ENCODE measurements at regions not wholly inside any gene's neighbourhood (a gene's known extent, or its start where the extent isn't known, plus 50 kb on each side); places are given as distances from the start of the nearest gene placed in this dataset.

- no peak for DNase-seq
These were observed 362.6 kb upstream of the SMIM21 start for GRCh38 chr18:75790111-75790510.

GRCh38 chr18:75785834-75786233 is 358.3 kb upstream of the SMIM21 start:
- DNase-seq, result no peak

GRCh38 chr18:75785206-75785605 is 357.7 kb upstream of the SMIM21 start:
- DNase-seq, result no peak

- no peak for DNase-seq
These were observed 356.9 kb upstream of the SMIM21 start for GRCh38 chr18:75784390-75784789.

- no peak for DNase-seq
These were observed 356.2 kb upstream of the SMIM21 start for GRCh38 chr18:75783566-75784281.

GRCh38 chr18:75782826-75783225 is 355.3 kb upstream of the SMIM21 start:
- no peak for DNase-seq

GRCh38 chr18:75782204-75782603 is 354.7 kb upstream of the SMIM21 start:
- no peak for DNase-seq

- no peak for DNase-seq
These were observed 352.4 kb upstream of the SMIM21 start for GRCh38 chr18:75779910-75780309.

- no peak for DNase-seq
These were observed 351.9 kb upstream of the SMIM21 start for GRCh38 chr18:75779450-75779849.

GRCh38 chr18:75777630-75778029 is 350.1 kb upstream of the SMIM21 start:
- DNase-seq, result no peak

- no peak for DNase-seq
These were observed 347.6 kb upstream of the SMIM21 start for GRCh38 chr18:75775121-75775520.

GRCh38 chr18:75773618-75774017 is 346.1 kb upstream of the SMIM21 start:
- no peak for DNase-seq

- no peak for DNase-seq
These were observed 335.3 kb upstream of the SMIM21 start for GRCh38 chr18:75762758-75763157.

- DNase-seq, result no peak
These were observed 332.7 kb upstream of the SMIM21 start for GRCh38 chr18:75760208-75760607.

GRCh38 chr18:75757951-75758350 is 330.4 kb upstream of the SMIM21 start:
- no peak for DNase-seq

GRCh38 chr18:75754433-75754832 is 326.9 kb upstream of the SMIM21 start:
- no peak for DNase-seq

GRCh38 chr18:75753753-75754152 is 326.2 kb upstream of the SMIM21 start:
- DNase-seq, result no peak

GRCh38 chr18:75752740-75753263 is 325.3 kb upstream of the SMIM21 start:
- no peak for DNase-seq

- DNase-seq, result no peak
These were observed 317.6 kb upstream of the SMIM21 start for GRCh38 chr18:75745147-75745546.

GRCh38 chr18:75742516-75742915 is 315.0 kb upstream of the SMIM21 start:
- DNase-seq, result no peak

- no peak for DNase-seq
These were observed 312.2 kb upstream of the SMIM21 start for GRCh38 chr18:75739682-75740081.

- DNase-seq, result no peak
These were observed 307.8 kb upstream of the SMIM21 start for GRCh38 chr18:75735291-75735690.

GRCh38 chr18:75730249-75730648 is 302.7 kb upstream of the SMIM21 start:
- DNase-seq, result no peak

GRCh38 chr18:75728621-75729020 is 301.1 kb upstream of the SMIM21 start:
- DNase-seq, result no peak

GRCh38 chr18:75727456-75727855 is 300.0 kb upstream of the SMIM21 start:
- DNase-seq, result peak; percentile 9
